GM21360 (cell line): ENCODE measurements at regions not wholly inside any gene's neighbourhood (a gene's known extent, or its start where the extent isn't known, plus 50 kb on each side); places are given as distances from the start of the nearest gene placed in this dataset.

Experiments used
- ATAC-seq: cut with Tn5 transposase; IDR thresholded peaks from one replicate; pipeline ENCODE4 v1.9.1; 2021; ENCODE audit warnings: mild to moderate bottlenecking, moderate library complexity; ENCODE audit not compliant: unreplicated experiment

- no peak for ATAC-seq
These were observed 93.4 kb downstream of the TENT4A start for GRCh38 chr5:6806668-6807067.

- no peak for ATAC-seq
These were observed 95.2 kb downstream of the TENT4A start for GRCh38 chr5:6808462-6808861.

GRCh38 chr5:6810641-6811405 lies 97.6 kb downstream of the TENT4A start:
- ATAC-seq: no peak

GRCh38 chr5:6812091-6812490 lies 98.9 kb downstream of the TENT4A start:
- no peak for ATAC-seq

GRCh38 chr5:6812800-6813731 lies 99.8 kb downstream of the TENT4A start:
- ATAC-seq: no peak

- no peak for ATAC-seq
These were observed 101.6 kb downstream of the TENT4A start for GRCh38 chr5:6814816-6815215.

- no peak for ATAC-seq
These were observed 105.6 kb downstream of the TENT4A start for GRCh38 chr5:6818594-6819511.

- ATAC-seq: no peak
These were observed 106.3 kb downstream of the TENT4A start for GRCh38 chr5:6819521-6819920.

GRCh38 chr5:6820851-6821479 lies 107.7 kb downstream of the TENT4A start:
- ATAC-seq: peak; percentile 77

- ATAC-seq: no peak
These were observed 108.8 kb downstream of the TENT4A start for GRCh38 chr5:6822068-6822467.

- no peak for ATAC-seq
These were observed 109.5 kb downstream of the TENT4A start for GRCh38 chr5:6822556-6823343.

GRCh38 chr5:6823996-6824395 lies 110.8 kb downstream of the TENT4A start:
- no peak for ATAC-seq

- ATAC-seq: no peak
These were observed 112.5 kb downstream of the TENT4A start for GRCh38 chr5:6825678-6826244.

- ATAC-seq: no peak
These were observed 113.5 kb downstream of the TENT4A start for GRCh38 chr5:6826756-6827155.

- ATAC-seq: peak; percentile 73
These were observed 114.4 kb downstream of the TENT4A start for GRCh38 chr5:6827526-6828219.

- ATAC-seq: peak; percentile 69
These were observed 116.0 kb downstream of the TENT4A start for GRCh38 chr5:6829150-6829784.

GRCh38 chr5:6830643-6831239 lies 117.5 kb downstream of the TENT4A start:
- ATAC-seq: no peak
